ENCODE measurements at regions not wholly inside any gene's neighbourhood (a gene's known extent, or its start where the extent isn't known, plus 50 kb on each side); places are given as distances from the start of the nearest gene placed in this dataset.

- TF ChIP-seq CTCF (IDR thresholded peaks at IDR 0.05) (no peak), POLR2A (IDR thresholded peaks at IDR 0.05) (no peak), EP300 (IDR thresholded peaks at IDR 0.05) (no peak)
Observed at GRCh38 chr4:10346023-10346422, 111.2 kb downstream of the ZNF518B start.

All from ovary (tissue), 3 donors.